SK-N-MC (cell line): ENCODE measurements at regions not wholly inside any gene's neighbourhood (a gene's known extent, or its start where the extent isn't known, plus 50 kb on each side); places are given as distances from the start of the nearest gene placed in this dataset.

Experiments used
- DNase-seq: peaks from one replicate; pipeline ENCODE4 v3.0.0-alpha.2; 2011; ENCODE audit warnings: low read depth, low spot score
- H3K27ac ChIP-seq: fragments of 200-600 bp; sonication (generic); 2 replicates; pipeline ENCODE4 v1.5.1; 2016; ENCODE audit warnings: mixed run types
- H3K36me3 ChIP-seq: fragments of 200-600 bp; sonication (generic); 2 replicates; pipeline ENCODE4 v1.6.1; 2017; ENCODE audit warnings: antibody characterized with exemption, low read length, mixed read lengths; ENCODE audit not compliant: insufficient read depth
- H3K4me3 ChIP-seq: fragments of 200-600 bp; sonication (generic); 2 replicates; pipeline ENCODE4 v1.5.1; 2016
- H3K9ac ChIP-seq: fragments of 200-600 bp; sonication (generic); 2 replicates; pipeline ENCODE4 v1.8.0; 2017; ENCODE audit warnings: mixed run types, mixed read lengths; ENCODE audit not compliant: insufficient read length
- H3K9me3 ChIP-seq: fragments of 200-600 bp; sonication (generic); 2 replicates; pipeline ENCODE4 v1.6.1; 2017; ENCODE audit warnings: low read depth, mild to moderate bottlenecking, antibody characterized with exemption, low read length, moderate library complexity, mixed read lengths
- EZH2 ChIP-seq: fragments of 200-600 bp; sonication (generic); IDR thresholded peaks from one replicate; pipeline ENCODE4 v1.6.1; 2017; ENCODE audit warnings: antibody characterized with exemption
- FOXP2 ChIP-seq: optimal IDR thresholded peaks from 2 replicates; pipeline ENCODE3; 2011; ENCODE audit warnings: mild to moderate bottlenecking, moderate library complexity; ENCODE audit not compliant: insufficient read depth; ENCODE audit errors: extremely low read length, control extremely low read depth
- POLR2AphosphoS5 ChIP-seq: IDR thresholded peaks from 2 replicates; pipeline ENCODE4 v1.6.1; 2012; ENCODE audit warnings: mild to moderate bottlenecking, low read depth, low read length, borderline replicate concordance

DNA sequence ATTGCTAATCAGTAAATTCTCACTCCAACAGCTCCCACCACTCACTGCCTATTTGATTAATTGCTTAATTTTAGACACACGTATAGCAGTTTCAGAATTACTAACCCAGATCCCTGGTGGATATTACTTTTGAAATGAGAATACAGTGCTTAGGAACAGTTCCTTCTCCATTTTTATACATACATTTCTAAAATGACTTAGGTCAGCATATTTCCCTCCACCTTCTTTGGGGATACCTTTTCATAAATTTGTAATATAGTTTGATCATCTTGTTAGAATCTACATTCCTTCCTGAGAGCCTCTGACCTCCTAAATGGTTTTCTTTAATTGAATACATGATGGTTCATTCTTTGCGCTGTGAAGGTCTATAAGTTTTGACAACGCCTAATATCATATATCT is 279.8 kb upstream of the NETO1 start:
- no peak for DNase-seq
- H3K4me3 ChIP-seq = no peak overlapping the region

DNA sequence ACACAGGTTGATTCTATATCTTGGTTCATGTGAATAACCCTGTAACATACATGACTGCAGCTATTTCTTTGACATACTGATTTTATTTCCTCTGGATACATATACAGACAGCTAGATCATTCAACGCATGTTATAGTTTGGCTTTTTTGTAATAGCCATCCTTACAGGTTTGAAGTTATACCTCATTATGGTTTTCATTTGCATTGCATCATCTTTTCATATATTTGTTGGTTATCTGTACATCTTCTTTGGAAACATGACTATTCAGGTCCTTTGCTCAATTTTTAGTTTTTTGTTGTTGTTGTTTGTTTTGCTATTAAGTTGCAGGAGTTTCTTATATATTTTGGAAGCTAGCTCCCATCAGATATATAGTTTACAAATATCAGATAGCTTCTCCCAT is 276.2 kb upstream of the NETO1 start:
- H3K4me3 ChIP-seq = no peak overlapping the region
- H3K27ac ChIP-seq = no peak overlapping the region
- H3K36me3 ChIP-seq = no peaks in the 10 kb centered on the region
- TF ChIP-seq POLR2AphosphoS5 = no peak
- no peak for TF ChIP-seq EZH2
- H3K9me3 ChIP-seq = no peaks in the 10 kb centered on the region
- no peak overlapping the region for H3K9ac ChIP-seq
- no peak for DNase-seq

More for the DNA sequence above, 279.8 kb upstream of the NETO1 start:
- no peaks in the 10 kb centered on the region for H3K9me3 ChIP-seq
- TF ChIP-seq FOXP2 (no peak), POLR2AphosphoS5 (no peak), EZH2 (no peak)
- H3K27ac ChIP-seq = no peak overlapping the region
- H3K36me3 ChIP-seq = no peaks in the 10 kb centered on the region
- H3K9ac ChIP-seq = no peak overlapping the region

DNA sequence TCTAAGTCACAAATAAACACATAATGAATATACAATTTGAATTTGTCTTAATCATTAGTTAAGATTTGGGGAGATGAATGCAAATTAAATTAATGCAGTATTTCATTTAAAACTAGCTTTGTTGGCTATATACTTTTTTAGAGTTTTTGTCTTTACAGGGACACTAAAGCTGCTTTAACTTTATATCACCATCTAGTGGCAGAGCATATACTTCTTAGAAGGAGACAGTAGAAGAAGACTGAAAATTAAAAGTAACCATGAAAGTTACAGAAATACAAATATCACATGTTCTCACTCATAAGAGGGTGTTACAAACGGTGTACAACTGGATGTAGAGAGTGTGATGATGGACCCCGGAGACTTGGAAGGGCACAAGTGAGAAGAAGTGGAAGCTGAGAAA is 268.3 kb upstream of the NETO1 start:
- Histone ChIP-seq H3K9ac (no peak overlapping the region), H3K36me3 (no peaks in the 10 kb centered on the region), H3K4me3 (no peak overlapping the region), H3K27ac (no peak overlapping the region), H3K9me3 (no peaks in the 10 kb centered on the region)
- TF ChIP-seq EZH2 (no peak), POLR2AphosphoS5 (no peak), FOXP2 (no peak)
- no peak for DNase-seq

DNA sequence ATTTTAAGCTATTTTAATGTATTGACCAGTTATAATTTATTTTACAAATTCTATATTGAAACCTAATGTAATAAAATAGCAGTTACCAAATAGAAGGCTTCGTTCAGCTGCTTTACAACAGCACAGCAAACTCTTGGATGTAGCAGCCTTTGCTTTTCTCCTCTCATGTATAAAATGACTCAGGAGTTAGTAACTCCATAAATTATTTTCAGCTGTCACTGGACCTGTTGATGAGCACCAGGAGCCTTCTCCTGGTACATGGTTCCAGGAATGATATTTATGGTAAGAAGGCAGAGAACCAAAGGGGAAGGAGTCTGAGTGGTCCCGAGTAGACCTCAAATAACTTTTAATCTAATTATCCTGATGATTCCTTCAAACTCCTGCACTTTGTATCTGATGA is 256.4 kb upstream of the NETO1 start:
- Histone ChIP-seq H3K27ac (no peak overlapping the region), H3K9ac (no peak overlapping the region), H3K9me3 (no peaks in the 10 kb centered on the region), H3K36me3 (no peaks in the 10 kb centered on the region), H3K4me3 (no peak overlapping the region)
- TF ChIP-seq EZH2 = no peak
- no peak for TF ChIP-seq FOXP2
- no peak for TF ChIP-seq POLR2AphosphoS5
- no peak for DNase-seq

DNA sequence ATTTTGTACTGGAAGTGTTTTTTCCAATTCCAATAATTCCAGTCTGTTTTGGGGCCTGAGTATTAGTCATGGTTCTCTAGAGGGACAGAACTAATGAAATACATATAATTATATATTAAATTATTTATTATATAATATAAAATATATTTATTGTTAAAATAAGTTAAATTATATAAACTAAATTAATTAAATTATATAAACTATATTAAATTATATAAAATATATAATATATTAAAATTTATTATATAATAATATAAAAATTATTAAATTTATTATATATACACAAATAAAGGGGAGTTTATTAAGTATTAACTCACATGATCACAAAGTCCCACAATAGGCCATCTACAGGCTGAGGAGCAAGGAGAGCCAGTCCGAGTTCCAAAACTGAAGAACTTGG is 253.4 kb upstream of the NETO1 start:
- no peak for DNase-seq
- Histone ChIP-seq H3K36me3 (no peaks in the 10 kb centered on the region), H3K9ac (no peak overlapping the region), H3K4me3 (no peak overlapping the region), H3K9me3 (no peaks in the 10 kb centered on the region), H3K27ac (no peak overlapping the region)
- TF ChIP-seq POLR2AphosphoS5 (no peak), EZH2 (no peak), FOXP2 (no peak)

DNA sequence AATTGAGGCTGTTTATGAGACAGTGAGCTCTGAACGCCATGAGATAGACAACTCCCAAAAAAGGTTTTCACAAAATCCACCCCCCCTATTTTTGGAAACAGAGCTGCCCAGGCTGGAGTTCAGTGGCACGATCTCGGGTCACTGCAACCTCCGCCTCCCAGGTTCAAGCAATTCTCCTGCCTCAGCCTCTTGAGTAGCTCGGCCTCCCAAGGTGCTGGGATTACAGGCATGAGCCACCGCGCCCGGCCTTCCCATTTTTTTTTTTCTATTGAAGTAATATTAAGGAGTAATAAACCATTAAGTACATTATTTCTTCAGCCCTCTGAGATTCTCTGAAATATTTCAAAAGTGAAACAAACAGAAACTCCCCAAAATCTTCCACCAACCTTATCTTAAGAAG is 252.8 kb upstream of the NETO1 start:
- H3K4me3 ChIP-seq = no peak overlapping the region
- H3K27ac ChIP-seq = no peak overlapping the region
- DNase-seq = no peak
- no peaks in the 10 kb centered on the region for H3K9me3 ChIP-seq
- no peak overlapping the region for H3K9ac ChIP-seq
- TF ChIP-seq POLR2AphosphoS5 = no peak
- no peak for TF ChIP-seq FOXP2
- H3K36me3 ChIP-seq = no peaks in the 10 kb centered on the region

DNA sequence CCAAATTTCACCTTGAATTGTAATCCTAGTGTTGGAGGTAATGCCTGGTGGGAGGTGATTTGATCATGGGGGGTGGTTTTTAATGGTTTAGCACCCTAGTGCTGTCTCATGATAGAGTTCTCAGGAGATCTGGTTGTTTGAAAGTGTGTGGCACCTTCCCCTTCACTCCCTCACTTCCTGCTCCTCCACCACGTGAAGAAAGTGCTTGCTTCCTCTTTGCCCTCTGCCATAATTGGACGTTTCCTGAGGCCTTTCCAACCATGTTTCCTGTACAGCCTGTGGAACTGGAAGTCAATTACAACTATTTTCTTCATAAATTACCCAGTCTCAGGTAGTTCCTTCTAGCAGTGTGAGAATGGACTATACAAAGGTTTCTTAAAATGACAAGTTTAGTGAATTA is 251.8 kb upstream of the NETO1 start:
- H3K27ac ChIP-seq = no peak overlapping the region
- no peaks in the 10 kb centered on the region for H3K9me3 ChIP-seq
- no peaks in the 10 kb centered on the region for H3K36me3 ChIP-seq
- H3K4me3 ChIP-seq = no peak overlapping the region
- DNase-seq = no peak
- H3K9ac ChIP-seq = no peak overlapping the region
- no peak for TF ChIP-seq POLR2AphosphoS5
- no peak for TF ChIP-seq FOXP2
- TF ChIP-seq EZH2 = no peak

DNA sequence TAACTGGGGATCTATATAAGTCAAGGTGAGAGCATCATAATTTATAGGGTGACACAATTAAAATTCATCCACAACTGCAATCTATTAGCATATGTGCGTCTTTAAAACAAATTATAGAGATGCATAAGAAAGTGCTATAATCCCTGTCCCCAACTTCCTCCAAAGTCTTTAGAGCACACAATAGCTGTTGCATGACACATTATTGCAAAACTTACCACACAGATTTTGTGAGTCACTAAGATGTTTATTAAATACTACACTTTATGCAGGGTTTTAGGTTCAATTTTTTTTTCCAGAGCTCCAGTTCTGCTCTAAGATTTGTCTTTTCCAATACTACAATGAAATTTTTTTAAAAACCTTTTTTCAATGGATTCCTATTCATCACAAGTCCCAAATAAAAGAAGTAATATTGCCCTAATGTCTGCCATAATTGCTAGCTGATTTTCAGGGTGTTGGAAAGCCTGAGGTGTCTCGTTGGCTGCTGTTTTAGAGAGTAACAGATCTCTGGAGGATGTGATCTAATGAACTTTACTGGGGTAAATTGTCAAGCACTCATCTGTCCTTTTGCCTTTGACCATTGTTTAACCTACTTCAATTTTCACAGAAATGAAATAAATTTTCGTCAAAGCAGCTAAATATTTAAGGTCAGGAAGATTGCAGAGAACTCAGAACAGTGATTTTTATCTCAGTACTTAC is 250.5 kb upstream of the NETO1 start:
- Histone ChIP-seq H3K9me3 (no peaks in the 10 kb centered on the region), H3K27ac (no peak overlapping the region), H3K36me3 (no peaks in the 10 kb centered on the region), H3K9ac (no peak overlapping the region), H3K4me3 (no peak overlapping the region)
- TF ChIP-seq POLR2AphosphoS5 (no peak), EZH2 (no peak), FOXP2 (no peak)
- no peak for DNase-seq

DNA sequence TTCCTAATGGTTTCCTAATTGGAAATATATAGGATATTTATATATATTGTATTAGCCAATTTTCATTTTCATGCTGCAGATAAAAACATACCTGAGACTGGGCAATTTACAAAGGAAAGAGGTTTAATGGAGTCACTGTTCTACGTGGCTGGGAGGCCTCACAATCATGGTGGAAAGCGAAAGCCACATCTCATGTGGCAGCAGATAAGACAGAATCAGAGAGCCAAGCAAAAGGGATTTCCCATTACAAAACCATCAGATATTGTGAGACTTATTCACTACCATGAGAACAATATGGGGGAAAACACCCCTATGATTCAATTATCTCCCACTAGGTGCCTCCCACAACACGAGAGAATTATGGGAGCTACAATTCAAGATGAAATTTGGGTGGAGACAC is 242.5 kb upstream of the NETO1 start:
- no peaks in the 10 kb centered on the region for H3K36me3 ChIP-seq
- no peak for DNase-seq
- no peak overlapping the region for H3K4me3 ChIP-seq
- H3K9me3 ChIP-seq = no peaks in the 10 kb centered on the region
- TF ChIP-seq POLR2AphosphoS5 (no peak), EZH2 (no peak), FOXP2 (no peak)
- no peak overlapping the region for H3K27ac ChIP-seq
- no peak overlapping the region for H3K9ac ChIP-seq
